SIG-M5 treated with dmso at 0.1 percent for 504 hours (cell line): ENCODE measurements at regions not wholly inside any gene's neighbourhood (a gene's known extent, or its start where the extent isn't known, plus 50 kb on each side); places are given as distances from the start of the nearest gene placed in this dataset.
"Not testable (repeated sequence)": the region's sequence is repeated elsewhere in the genome, so short reads cannot be mapped to it uniquely, and the experiment has no call there.

Source experiments
- DNase-seq: peaks from one replicate; lab custom pipeline; 2025; ENCODE audit not compliant: unreplicated experiment; lab: John Stamatoyannopoulos, UW

GRCh38 chr3:115252679-115253078 lies 105.6 kb upstream of the ZBTB20 start:
- DNase-seq = no peak

- DNase-seq = no peak
These were observed 107.6 kb upstream of the ZBTB20 start for GRCh38 chr3:115254492-115255196.

- no peak for DNase-seq
These were observed 108.1 kb upstream of the ZBTB20 start for GRCh38 chr3:115255197-115255585.

- no peak for DNase-seq
These were observed 123.8 kb upstream of the ZBTB20 start for GRCh38 chr3:115270849-115271248.

GRCh38 chr3:115272036-115272824 lies 125.1 kb upstream of the ZBTB20 start:
- DNase-seq = no peak

GRCh38 chr3:115275896-115276295 lies 128.8 kb upstream of the ZBTB20 start:
- DNase-seq = no peak

- no peak for DNase-seq
These were observed 132.9 kb upstream of the ZBTB20 start for GRCh38 chr3:115279939-115280338.

GRCh38 chr3:115280506-115280905 lies 133.4 kb upstream of the ZBTB20 start:
- DNase-seq = peak; percentile 24

- no peak for DNase-seq
These were observed 134.9 kb upstream of the ZBTB20 start for GRCh38 chr3:115281697-115282675.

- DNase-seq = no peak
These were observed 137.9 kb upstream of the ZBTB20 start for GRCh38 chr3:115284980-115285379.

GRCh38 chr3:115286529-115287197 lies 139.6 kb upstream of the ZBTB20 start:
- no peak for DNase-seq

GRCh38 chr3:115287198-115287597 lies 140.1 kb upstream of the ZBTB20 start:
- no peak for DNase-seq

- DNase-seq = no peak
These were observed 145.0 kb upstream of the ZBTB20 start for GRCh38 chr3:115292131-115292530.

- no peak for DNase-seq
These were observed 145.6 kb upstream of the ZBTB20 start for GRCh38 chr3:115292677-115293165.

GRCh38 chr3:115293321-115293720 lies 146.2 kb upstream of the ZBTB20 start:
- no peak for DNase-seq

- no peak for DNase-seq
These were observed 154.3 kb upstream of the ZBTB20 start for GRCh38 chr3:115301364-115301860.

GRCh38 chr3:115317953-115318352 lies 170.9 kb upstream of the ZBTB20 start:
- not testable (repeated sequence) for DNase-seq

- no peak for DNase-seq
These were observed 174.3 kb upstream of the ZBTB20 start for GRCh38 chr3:115321400-115321805.

GRCh38 chr3:115322901-115323300 lies 175.8 kb upstream of the ZBTB20 start:
- no peak for DNase-seq

GRCh38 chr3:115323380-115323779 lies 176.3 kb upstream of the ZBTB20 start:
- no peak for DNase-seq
